Uterus (tissue), 3 donors: ENCODE measurements at regions not wholly inside any gene's neighbourhood (a gene's known extent, or its start where the extent isn't known, plus 50 kb on each side); places are given as distances from the start of the nearest gene placed in this dataset.
A peak's percentile ranks its signal among the peaks of the same experiment; 100 is the strongest.

ENCODE experiments used
- DNase-seq, 2 donors: peaks; one replicate each; pipeline ENCODE4 v3.0.0-alpha.2; 2019 to 2020
- H3K27ac ChIP-seq, 2 donors: fragments of 200-600 bp; sonication (generic); 1 replicate in 1 of 2; 2 replicates in 1 of 2; pipeline ENCODE4 v1.5.1; 2016 to 2018
- H3K27me3 ChIP-seq, 2 donors: fragments of 200-600 bp; sonication (generic); one replicate each; pipeline ENCODE4 v1.5.1; 2018 to 2019; ENCODE audit warnings: control low read depth in 1 of 2
- H3K36me3 ChIP-seq, 2 donors: fragments of 200-600 bp; sonication (generic); one replicate each; pipeline ENCODE4 v1.5.1; 2019; ENCODE audit warnings: control low read depth in 1 of 2
- H3K4me1 ChIP-seq, 2 donors: fragments of 200-600 bp; sonication (generic); one replicate each; pipeline ENCODE4 v1.5.1; 2018 to 2019; ENCODE audit warnings: control low read depth in 1 of 2
- H3K4me3 ChIP-seq, 2 donors: fragments of 200-600 bp; sonication (generic); 1 replicate in 1 of 2; 2 replicates in 1 of 2; pipeline ENCODE4 v1.5.1; 2018 to 2019; ENCODE audit warnings: mild to moderate bottlenecking in 1 of 2
- H3K9me3 ChIP-seq, 2 donors: fragments of 200-600 bp; sonication (generic); one replicate each; pipeline ENCODE4 v1.5.1; 2019; ENCODE audit warnings: control low read depth in 1 of 2
- CTCF ChIP-seq, 4 experiments: fragments of 200-600 bp in 2 of 4; fragments of 450-650 bp in 2 of 4; sonication (generic) in 2 of 4; IDR thresholded peaks; one replicate each; pipeline ENCODE4 v1.5.1; 2016 to 2019; ENCODE audit warnings: antibody characterized with exemption in 4 of 4, mild to moderate bottlenecking in 2 of 4, moderate library complexity in 1 of 4
- POLR2A ChIP-seq, 2 donors: fragments of 450-650 bp; IDR thresholded peaks; one replicate each; pipeline ENCODE4 v1.6.1; 2016; ENCODE audit warnings: antibody characterized with exemption in 2 of 2, mild to moderate bottlenecking in 1 of 2, moderate library complexity in 1 of 2
- intact Hi-C: fragments of 100-400 bp; cut with DNase I; formaldehyde crosslinking; loops from one replicate; pipeline ENCODE4 v1.15.1; 2023; ENCODE audit warnings: low total_unique reads
- donor health status: DM: yes; HTN: yes; CAD: no.

- H3K27ac ChIP-seq, result no peak overlapping the region
- peaks cover 0 to 5% of the 10 kb centered on the region in 2 donors for H3K4me1 ChIP-seq
- H3K9me3 ChIP-seq, result no peaks in the 10 kb centered on the region
- no peaks in the 10 kb centered on the region for H3K36me3 ChIP-seq
- no peak for TF ChIP-seq CTCF (IDR thresholded peaks at IDR 0.05)
- no peak for TF ChIP-seq POLR2A (IDR thresholded peaks at IDR 0.05)
- H3K27me3 ChIP-seq, result no peaks in the 10 kb centered on the region
- no peak for DNase-seq
- H3K4me3 ChIP-seq, result no peak overlapping the region
- intact Hi-C loops, result no loop called here
These were observed 90.4 kb upstream of the ROPN1 start for GRCh38 chr3:124082343-124082742.

- intact Hi-C loops, result no loop called here
- no peak overlapping the region for H3K4me3 ChIP-seq
- peak overlapping the region in 1 of 2 donors; percentile 67 for H3K27ac ChIP-seq
- H3K36me3 ChIP-seq, result no peaks in the 10 kb centered on the region
- no peak for TF ChIP-seq POLR2A (IDR thresholded peaks at IDR 0.05)
- no peak for TF ChIP-seq CTCF (IDR thresholded peaks at IDR 0.05)
- no peaks in the 10 kb centered on the region for H3K9me3 ChIP-seq
- DNase-seq, result no peak
- H3K4me1 ChIP-seq, result peaks cover 0 to 5% of the 10 kb centered on the region in 2 donors
- no peaks in the 10 kb centered on the region for H3K27me3 ChIP-seq
These were observed 92.3 kb upstream of the ROPN1 start for GRCh38 chr3:124084022-124084881.

DNA sequence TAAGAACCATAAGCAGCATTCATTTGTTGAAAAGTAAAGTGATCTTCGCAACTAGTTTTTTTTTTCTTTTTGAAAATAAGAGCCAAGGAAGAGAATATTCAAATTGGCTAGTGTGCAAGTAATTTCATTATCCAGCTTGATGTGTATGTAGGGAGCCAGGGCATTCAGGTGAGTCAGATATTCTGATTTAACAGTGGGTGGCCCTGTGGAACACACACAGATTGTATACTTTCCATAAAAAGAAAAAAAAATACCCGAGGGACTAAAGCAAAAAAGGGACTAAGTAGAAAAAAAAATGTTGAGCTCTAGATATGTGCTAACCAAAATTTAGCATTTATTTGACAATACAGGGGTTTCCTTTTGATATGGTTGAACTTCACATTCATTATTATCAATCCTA lies 96.9 kb upstream of the ROPN1 start:
- no peaks in the 10 kb centered on the region for H3K27me3 ChIP-seq
- H3K9me3 ChIP-seq, result no peaks in the 10 kb centered on the region
- H3K27ac ChIP-seq, result no peak overlapping the region
- H3K4me1 ChIP-seq, result peaks cover 0 to 5% of the 10 kb centered on the region in 2 donors
- TF ChIP-seq POLR2A (IDR thresholded peaks at IDR 0.05), result no peak
- no peak for TF ChIP-seq CTCF (IDR thresholded peaks at IDR 0.05)
- no peak overlapping the region for H3K4me3 ChIP-seq
- no peak for DNase-seq
- no peaks in the 10 kb centered on the region for H3K36me3 ChIP-seq
- intact Hi-C loops, result no loop called here

DNA sequence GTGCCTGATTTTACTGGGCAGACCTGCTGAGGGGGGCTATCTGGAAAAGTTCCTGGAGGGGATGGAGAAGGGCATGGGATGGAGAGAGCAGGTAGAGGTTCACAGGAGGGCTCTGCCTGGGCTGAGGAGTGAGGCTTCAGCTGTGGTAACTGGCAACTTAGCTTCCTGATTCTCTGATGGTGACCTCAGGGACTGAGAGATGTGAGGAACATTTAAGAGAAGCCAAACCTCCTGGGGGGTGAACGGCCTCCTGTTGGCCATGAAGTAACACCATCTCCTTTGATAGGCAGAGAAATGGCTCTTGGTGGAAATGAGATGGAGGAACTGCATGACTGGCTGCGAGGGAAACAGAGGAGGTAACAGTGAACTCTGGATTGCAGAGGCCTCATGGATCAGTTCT lies 97.3 kb upstream of the ROPN1 start:
- Histone ChIP-seq H3K4me1 (peaks cover 0 to under 1% of the 10 kb centered on the region in 2 donors), H3K4me3 (no peak overlapping the region), H3K27ac (no peak overlapping the region), H3K9me3 (no peaks in the 10 kb centered on the region), H3K27me3 (no peaks in the 10 kb centered on the region), H3K36me3 (no peaks in the 10 kb centered on the region)
- intact Hi-C loops, result no loop called here
- TF ChIP-seq CTCF (IDR thresholded peaks at IDR 0.05), result no peak
- no peak for TF ChIP-seq POLR2A (IDR thresholded peaks at IDR 0.05)
- no peak for DNase-seq

DNA sequence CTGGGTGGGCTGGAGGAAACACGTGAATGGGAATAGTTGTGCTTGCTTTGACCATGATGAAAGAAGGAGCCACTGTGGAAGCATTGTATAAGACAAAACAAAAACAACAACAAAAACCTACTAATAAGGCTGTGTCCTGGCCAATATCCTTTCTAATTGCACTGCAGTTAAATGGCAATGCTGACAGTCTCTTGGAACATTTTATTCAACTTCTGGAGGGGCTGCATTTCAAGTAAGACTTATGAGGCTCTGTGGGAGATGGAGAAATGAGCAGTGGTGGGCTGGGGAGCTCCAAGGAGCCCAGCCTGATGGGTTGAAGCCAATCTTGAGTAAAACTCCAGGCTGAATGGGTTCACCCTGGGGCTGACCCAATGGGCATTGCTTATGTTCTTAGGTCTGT lies 99.8 kb upstream of the ROPN1 start:
- peak overlapping the region in 1 of 2 donors; percentile 69 for H3K27ac ChIP-seq
- intact Hi-C loops, result no loop called here
- TF ChIP-seq CTCF (IDR thresholded peaks at IDR 0.05) (no peak), POLR2A (IDR thresholded peaks at IDR 0.05) (no peak)
- H3K4me1 ChIP-seq, result no peaks in the 10 kb centered on the region
- H3K4me3 ChIP-seq, result no peak overlapping the region
- no peaks in the 10 kb centered on the region for H3K9me3 ChIP-seq
- no peaks in the 10 kb centered on the region for H3K27me3 ChIP-seq
- no peaks in the 10 kb centered on the region for H3K36me3 ChIP-seq
- DNase-seq, result no peak
